Dendritic cell treated with granulocyte-macrophage colony-stimulating factor and Interleukin-4, amounts not matched to agents 40 ng/mL and 50 ng/mL, for 4 days (primary cell): ENCODE measurements at regions not wholly inside any gene's neighbourhood (a gene's known extent, or its start where the extent isn't known, plus 50 kb on each side); places are given as distances from the start of the nearest gene placed in this dataset.
"Not testable (repeated sequence)": the region's sequence is repeated elsewhere in the genome, so short reads cannot be mapped to it uniquely, and the experiment has no call there.

Experiments used
- H3K27ac Mint-ChIP-seq: one replicate; pipeline ENCODE4 v1.8.0; 2022; ENCODE audit warnings: mild to moderate bottlenecking, mixed read lengths
- H3K27me3 Mint-ChIP-seq: one replicate; pipeline ENCODE4 v1.8.0; 2022; ENCODE audit warnings: mild to moderate bottlenecking, mixed read lengths
- H3K36me3 Mint-ChIP-seq: one replicate; pipeline ENCODE4 v1.8.0; 2022; ENCODE audit warnings: low read depth, mixed read lengths
- H3K4me1 Mint-ChIP-seq: one replicate; pipeline ENCODE4 v1.8.0; 2022; ENCODE audit warnings: low read depth, mixed read lengths
- H3K4me3 Mint-ChIP-seq: one replicate; pipeline ENCODE4 v1.8.0; 2022; ENCODE audit warnings: mild to moderate bottlenecking, moderate library complexity, mixed read lengths
- H3K9me3 Mint-ChIP-seq: one replicate; pipeline ENCODE4 v1.8.0; 2022; ENCODE audit warnings: mixed read lengths
- intact Hi-C: fragments of 100-400 bp; cut with micrococcal nuclease; formaldehyde crosslinking; loops from one replicate; pipeline ENCODE4 v1.15.0; 2022

DNA sequence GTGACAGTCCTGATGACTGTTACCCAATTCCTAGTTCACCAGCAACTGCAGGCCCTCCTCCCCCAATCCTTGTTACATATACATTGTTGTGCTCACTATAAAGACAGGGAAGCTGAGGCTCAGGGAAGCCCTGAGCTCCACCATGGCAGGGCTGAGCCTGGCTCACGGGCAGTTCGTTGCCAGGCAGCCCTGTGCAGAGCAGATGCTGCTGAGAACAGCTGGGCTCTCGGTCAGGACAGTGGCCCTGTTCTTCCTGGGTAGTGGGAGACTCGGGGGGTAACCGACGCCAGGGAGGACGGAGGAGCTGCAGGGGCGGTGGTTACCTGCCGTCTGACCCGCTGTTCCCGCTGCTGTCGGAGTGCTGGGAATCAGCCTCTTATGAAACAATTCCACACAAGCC, 80.9 kb upstream of the ZNF469 start:
- H3K27ac Mint-ChIP-seq, result no peak overlapping the region
- H3K4me3 Mint-ChIP-seq, result no peak overlapping the region
- peaks cover 60% of the 10 kb centered on the region for H3K27me3 Mint-ChIP-seq
- H3K36me3 Mint-ChIP-seq, result no peaks in the 10 kb centered on the region
- intact Hi-C loops, result no loop called here
- peaks cover 10% of the 10 kb centered on the region for H3K9me3 Mint-ChIP-seq
- no peaks in the 10 kb centered on the region for H3K4me1 Mint-ChIP-seq

DNA sequence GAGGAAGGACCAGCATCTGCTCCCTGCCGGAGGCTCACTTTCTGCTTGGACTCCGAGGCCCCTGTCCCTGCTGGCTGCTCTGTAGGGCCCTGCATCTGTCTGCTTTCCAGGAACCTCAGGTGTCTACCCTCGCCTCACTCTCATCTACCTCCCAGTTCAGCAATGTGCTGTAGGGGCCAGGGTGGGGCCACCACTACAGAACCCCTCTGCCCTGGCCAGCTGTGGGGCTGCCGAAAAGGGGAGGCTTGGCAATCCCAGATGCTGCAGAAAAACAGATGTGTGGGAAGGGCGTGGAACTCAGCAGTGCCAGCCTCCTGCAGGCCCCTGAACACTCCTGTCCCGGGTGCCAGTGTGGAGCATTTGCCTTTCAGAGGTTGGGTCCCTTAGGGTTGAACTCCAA, 80.1 kb upstream of the ZNF469 start:
- peaks cover 59% of the 10 kb centered on the region for H3K27me3 Mint-ChIP-seq
- intact Hi-C loops, result no loop called here
- H3K9me3 Mint-ChIP-seq, result peaks cover 10% of the 10 kb centered on the region
- H3K4me3 Mint-ChIP-seq, result no peak overlapping the region
- H3K27ac Mint-ChIP-seq, result no peak overlapping the region
- H3K36me3 Mint-ChIP-seq, result no peaks in the 10 kb centered on the region
- H3K4me1 Mint-ChIP-seq, result no peaks in the 10 kb centered on the region

DNA sequence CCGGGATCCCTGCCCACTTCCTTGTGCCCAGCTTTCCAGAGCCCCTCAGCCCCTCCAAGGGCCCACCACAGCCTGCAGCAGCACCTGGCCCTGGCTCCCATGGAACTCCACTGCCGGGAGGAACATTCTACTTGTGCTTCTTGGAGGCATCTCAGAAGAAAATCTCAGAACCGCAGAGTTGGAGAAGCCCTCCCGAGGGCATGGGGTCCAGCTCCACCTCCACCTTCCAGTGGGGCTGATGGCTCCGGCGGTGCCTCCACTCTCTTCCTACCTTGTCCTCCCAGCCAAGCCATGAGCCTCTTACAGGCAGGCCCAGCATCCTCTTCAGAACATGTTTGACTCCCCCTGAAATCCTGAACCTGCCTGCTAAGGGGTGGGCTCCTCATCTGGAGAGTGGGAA, 79.4 kb upstream of the ZNF469 start:
- intact Hi-C loops, result no loop called here
- H3K27me3 Mint-ChIP-seq, result peaks cover 61% of the 10 kb centered on the region
- H3K36me3 Mint-ChIP-seq, result no peaks in the 10 kb centered on the region
- H3K4me3 Mint-ChIP-seq, result no peak overlapping the region
- peaks cover 10% of the 10 kb centered on the region for H3K9me3 Mint-ChIP-seq
- no peaks in the 10 kb centered on the region for H3K4me1 Mint-ChIP-seq
- no peak overlapping the region for H3K27ac Mint-ChIP-seq

DNA sequence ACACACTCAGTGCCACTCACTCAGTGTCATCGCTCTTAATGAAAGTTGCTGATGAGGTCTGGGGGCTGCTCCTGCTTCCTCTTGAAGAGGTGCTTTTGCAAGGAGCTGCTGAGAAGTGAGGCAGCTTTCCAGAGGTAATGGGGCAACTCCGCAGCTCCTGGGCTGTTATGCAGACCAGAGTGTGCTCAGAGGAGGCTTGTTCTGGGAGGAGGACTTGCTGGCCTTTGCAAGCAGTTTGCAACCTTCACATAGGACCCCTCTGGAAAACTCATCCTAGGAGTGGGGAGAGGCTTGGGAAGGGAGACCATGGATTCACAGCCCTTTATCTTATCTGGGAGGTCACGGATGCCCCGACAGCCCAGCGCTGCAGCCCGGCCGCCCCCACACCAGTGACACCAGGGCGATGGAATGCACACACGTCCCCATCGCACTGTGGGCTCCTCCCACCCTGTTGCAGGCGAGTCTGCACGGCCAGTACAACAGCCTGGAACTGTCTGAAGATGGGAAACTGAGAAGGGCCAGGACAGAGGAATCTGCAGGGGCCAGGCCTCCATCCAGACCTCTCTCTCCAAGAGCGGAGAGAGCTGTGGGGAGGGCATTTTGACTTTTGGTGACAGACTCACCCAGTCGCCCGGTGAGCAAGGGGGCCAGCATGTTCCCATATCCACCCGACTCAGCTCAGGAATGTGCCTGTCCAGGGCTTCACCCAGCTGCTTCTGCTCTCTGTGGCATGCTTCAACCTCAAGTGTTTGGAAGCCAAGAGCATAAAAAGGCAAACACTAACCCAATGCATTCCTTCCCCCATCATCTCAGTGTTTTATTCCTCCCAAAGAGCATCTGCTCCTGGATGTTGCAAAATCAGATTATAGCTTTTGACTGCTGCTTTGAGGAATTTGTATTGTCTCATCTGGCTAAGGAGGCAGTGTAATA, 78.6 kb upstream of the ZNF469 start:
- Mint-ChIP-seq H3K36me3 (no peaks in the 10 kb centered on the region), H3K27me3 (peaks cover 61% of the 10 kb centered on the region), H3K4me3 (no peak overlapping the region), H3K4me1 (no peaks in the 10 kb centered on the region), H3K27ac (no peak overlapping the region), H3K9me3 (peaks cover 10% of the 10 kb centered on the region)
- intact Hi-C loops, result no loop called here

DNA sequence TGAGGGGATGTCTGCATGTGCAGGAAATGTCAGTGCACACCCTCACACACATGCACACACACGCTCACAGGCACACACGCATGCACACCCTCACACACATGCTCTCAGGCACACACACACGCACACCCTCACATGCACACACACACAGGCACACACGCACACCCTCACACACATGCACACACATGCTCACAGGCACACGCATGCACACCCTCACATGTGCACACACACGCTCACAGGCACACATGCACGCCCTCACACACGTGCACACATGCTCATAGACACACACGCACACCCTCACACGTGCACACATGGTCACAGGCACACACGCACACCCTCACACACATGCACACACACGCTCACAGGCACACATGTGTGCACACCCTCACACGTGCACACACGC, 77.6 kb upstream of the ZNF469 start:
- no peak overlapping the region for H3K4me3 Mint-ChIP-seq
- no peak overlapping the region for H3K27ac Mint-ChIP-seq
- no peaks in the 10 kb centered on the region for H3K36me3 Mint-ChIP-seq
- H3K4me1 Mint-ChIP-seq, result no peaks in the 10 kb centered on the region
- intact Hi-C loops, result no loop called here
- peaks cover 57% of the 10 kb centered on the region for H3K27me3 Mint-ChIP-seq
- H3K9me3 Mint-ChIP-seq, result peaks cover 10% of the 10 kb centered on the region

DNA sequence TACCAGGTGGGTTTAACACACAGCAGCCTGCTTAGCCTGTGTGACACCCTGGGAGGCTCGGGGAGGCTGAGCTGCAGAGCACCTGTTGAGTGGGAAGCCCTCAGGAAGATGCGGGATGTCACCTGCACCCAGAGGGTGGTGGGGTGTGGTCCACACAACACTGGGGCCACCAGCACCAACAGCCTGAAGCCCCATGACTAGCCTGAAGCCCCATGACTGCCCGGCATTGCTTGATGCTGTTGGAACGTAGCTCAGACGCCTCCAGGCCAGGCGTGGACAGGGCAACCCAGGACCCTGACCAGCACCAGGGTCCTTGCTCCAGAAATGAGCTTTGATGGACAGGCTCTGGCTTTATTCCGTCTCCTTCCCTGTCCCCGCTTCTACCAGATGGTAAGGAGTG, 76.3 kb upstream of the ZNF469 start:
- Mint-ChIP-seq H3K27ac (no peak overlapping the region), H3K4me1 (no peaks in the 10 kb centered on the region), H3K9me3 (peaks cover 10% of the 10 kb centered on the region), H3K27me3 (peaks cover 55% of the 10 kb centered on the region), H3K4me3 (no peak overlapping the region), H3K36me3 (no peaks in the 10 kb centered on the region)
- intact Hi-C loops, result no loop called here

DNA sequence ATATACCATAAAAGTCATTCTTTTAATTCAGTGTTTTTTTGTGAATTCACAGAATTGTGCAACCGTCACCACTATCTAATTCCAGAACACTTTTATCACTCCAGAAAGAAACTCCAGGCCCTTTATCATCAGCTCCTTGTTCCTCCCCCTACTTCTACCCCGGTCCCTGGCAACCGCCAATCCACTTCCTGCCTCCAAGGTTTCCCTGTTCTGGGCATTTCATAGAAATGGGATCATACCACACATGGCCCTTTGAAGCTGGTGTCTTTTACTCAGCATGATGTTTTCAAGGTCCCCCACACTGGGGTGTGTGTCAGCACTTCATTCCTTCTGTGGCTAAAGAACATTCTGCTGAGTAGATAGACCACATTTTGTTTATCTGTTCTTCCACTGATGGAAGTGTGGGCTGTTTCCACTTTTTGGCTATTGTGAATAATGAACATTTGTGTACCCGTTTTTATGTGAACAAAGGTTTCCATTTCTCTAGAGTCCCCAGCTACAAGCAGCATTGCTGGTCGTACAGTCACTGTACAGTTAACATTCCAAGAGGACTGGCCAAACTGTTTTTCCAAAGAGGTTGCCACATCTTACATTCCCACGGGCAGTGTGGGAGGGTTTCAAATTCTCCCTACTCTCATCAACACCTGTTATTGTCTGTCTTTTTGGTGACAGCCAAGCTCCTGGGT, 75.8 kb upstream of the ZNF469 start:
- Mint-ChIP-seq H3K27ac (no peak overlapping the region), H3K4me3 (no peak overlapping the region), H3K36me3 (no peaks in the 10 kb centered on the region), H3K27me3 (peaks cover 55% of the 10 kb centered on the region), H3K9me3 (peaks cover 16% of the 10 kb centered on the region), H3K4me1 (no peaks in the 10 kb centered on the region)
- intact Hi-C loops, result no loop called here

DNA sequence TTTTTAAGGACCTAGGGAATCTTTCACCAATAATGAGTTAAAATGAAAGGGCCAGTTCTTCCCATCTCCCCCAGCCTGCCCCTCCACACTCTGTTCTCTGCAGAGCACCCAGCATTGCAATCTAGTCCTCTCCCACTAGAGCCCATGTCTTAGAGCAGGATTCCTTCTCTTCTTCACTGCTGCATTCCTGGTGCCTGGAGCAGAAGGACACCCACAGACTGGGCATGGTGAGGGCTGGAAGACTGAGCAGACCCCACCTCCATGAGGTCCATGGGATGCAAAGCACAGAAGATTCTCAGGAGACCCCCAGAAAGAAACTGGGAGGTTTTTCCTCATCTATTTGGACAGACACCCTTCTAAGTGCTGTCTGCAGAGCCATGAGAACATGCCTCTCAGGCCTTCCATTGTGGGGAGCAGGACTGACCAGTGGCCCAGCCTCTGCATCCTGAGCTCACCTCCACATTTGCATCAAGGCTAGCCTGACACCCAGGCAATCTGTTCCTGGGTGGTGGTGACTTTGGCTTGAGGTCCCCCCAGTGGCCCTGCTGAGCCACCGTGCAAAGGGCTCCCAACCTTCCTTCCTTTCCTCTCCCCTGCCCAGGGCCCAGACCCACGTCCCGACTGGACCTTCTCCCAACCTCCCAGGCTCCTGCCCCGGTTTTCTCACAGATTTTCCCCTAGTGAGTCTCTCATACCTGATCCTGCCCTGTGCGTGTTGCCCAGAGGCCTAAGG, 74.2 kb upstream of the ZNF469 start:
- Mint-ChIP-seq H3K9me3 (peaks cover 23% of the 10 kb centered on the region), H3K36me3 (no peaks in the 10 kb centered on the region), H3K4me1 (no peaks in the 10 kb centered on the region), H3K27ac (no peak overlapping the region), H3K27me3 (peaks cover 52% of the 10 kb centered on the region), H3K4me3 (no peak overlapping the region)
- intact Hi-C loops, result no loop called here

DNA sequence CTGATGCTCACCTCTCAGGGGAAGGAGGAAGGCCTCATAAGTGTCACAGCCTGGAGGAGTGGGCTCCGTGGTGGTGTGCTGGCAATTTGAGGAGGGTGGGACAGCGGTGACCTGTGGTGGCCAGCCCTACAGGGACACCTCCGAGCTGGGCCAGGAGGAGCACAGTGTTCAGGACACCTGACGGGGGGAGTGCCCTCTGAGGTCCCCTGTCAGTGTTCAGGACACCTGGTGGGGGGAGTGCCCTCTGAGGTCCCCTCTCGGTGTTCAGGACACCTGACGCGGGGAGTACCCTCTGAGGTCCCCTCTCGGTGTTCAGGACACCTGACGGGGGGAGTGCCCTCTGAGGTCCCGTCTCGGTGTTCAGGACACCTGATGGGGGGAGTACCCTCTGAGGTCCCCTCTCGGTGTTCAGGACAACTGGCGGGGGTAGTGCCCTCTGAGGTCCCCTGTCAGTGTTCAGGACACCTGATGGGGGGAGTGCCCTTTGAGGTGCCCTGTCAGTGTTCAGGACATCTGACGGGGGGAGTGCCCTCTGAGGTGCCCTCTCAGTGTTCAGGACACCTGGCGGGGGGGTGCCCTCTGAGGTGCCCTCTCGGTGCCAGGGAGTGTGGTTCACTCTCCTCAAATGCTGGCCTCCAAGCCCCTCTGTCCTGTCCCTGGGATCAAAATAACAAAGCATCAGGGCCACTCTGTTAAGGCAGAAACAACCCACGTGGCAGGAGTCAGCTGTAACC, 73.4 kb upstream of the ZNF469 start:
- Mint-ChIP-seq H3K4me1 (no peaks in the 10 kb centered on the region), H3K27ac (no peak overlapping the region), H3K36me3 (no peaks in the 10 kb centered on the region), H3K4me3 (no peak overlapping the region), H3K27me3 (peaks cover 51% of the 10 kb centered on the region), H3K9me3 (peaks cover 23% of the 10 kb centered on the region)
- intact Hi-C loops, result no loop called here

DNA sequence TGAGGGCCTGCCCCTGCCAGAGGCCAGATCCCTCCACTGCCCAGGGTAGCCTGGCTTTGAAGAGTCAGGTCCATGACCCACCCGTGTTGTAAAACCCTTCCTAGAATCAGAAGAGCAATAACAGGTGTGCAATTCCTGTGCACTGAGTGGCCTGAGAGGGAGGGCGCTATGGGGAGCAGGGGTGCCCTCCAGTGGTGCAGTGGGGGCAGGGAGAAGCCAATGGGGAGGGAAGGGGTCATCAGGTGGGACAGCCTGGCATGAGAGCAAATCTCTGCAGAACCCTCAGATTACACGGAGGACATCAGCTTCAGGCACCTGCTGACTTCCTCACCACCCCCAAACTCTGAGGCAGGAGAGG, 72.9 kb upstream of the ZNF469 start:
- Mint-ChIP-seq H3K27me3 (peaks cover 51% of the 10 kb centered on the region), H3K27ac (no peak overlapping the region), H3K4me3 (no peak overlapping the region), H3K9me3 (peaks cover 23% of the 10 kb centered on the region), H3K4me1 (no peaks in the 10 kb centered on the region), H3K36me3 (no peaks in the 10 kb centered on the region)
- intact Hi-C loops, result no loop called here

DNA sequence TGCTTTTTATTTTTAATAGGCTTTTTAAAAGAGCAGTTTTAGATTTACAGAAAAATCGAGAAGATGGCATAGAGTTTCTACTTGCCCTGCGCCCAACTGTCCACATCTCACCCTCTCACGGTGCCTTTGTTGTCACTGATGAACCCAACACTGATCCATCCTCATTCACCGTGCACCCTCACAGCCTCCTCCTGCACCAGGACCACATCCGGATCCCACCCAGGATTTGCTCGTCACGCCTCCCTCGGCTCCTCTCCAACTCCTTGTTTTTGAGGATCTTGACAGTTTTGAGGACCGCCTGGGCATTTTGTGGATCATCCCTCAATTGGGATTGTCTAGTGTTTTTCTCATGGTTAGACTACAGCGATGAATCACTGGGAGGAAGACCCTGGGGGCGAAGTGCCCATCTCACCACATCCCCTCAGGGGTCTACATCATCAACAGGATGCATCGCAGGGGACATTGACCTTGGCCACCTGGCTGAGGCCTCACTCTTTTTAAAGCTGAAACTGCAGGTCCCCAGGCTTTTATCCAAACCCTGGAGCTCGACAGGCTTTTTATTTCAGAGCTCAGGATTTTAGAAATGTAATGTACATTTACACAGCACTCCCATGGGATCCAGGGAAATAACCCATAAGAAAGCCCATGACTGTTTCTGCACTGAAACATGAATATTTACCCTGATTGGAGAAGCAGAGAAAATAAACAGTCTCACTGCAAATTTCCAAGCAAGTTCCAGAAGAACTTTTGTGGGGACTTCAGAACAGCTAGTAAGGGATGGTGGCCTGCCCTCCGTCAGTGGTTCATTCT, 71.8 kb upstream of the ZNF469 start:
- no peaks in the 10 kb centered on the region for H3K4me1 Mint-ChIP-seq
- H3K9me3 Mint-ChIP-seq, result peaks cover 14% of the 10 kb centered on the region
- peaks cover 45% of the 10 kb centered on the region for H3K27me3 Mint-ChIP-seq
- H3K36me3 Mint-ChIP-seq, result no peaks in the 10 kb centered on the region
- H3K4me3 Mint-ChIP-seq, result no peak overlapping the region
- intact Hi-C loops, result no loop called here
- H3K27ac Mint-ChIP-seq, result no peak overlapping the region

DNA sequence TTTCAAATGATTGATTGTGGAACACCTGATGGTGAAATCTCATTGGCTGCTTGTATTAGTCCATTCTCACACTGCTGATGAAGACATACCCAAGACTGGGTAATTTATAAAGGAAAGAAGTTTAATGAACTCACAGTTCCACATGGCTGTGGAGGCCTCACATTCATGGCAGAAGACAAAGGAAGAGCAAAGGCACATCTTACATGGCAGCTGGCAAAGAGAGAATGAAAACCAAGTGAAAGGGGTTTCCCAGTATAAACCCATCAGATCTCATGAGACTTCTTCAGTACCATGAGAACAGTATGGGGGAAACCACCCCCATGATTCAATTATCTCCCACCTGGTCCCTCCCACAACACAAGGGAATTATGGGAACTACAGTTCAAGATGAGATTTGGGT, 70.9 kb upstream of the ZNF469 start:
- H3K9me3 Mint-ChIP-seq, result peaks cover 14% of the 10 kb centered on the region
- H3K4me1 Mint-ChIP-seq, intact Hi-C loops, H3K27ac Mint-ChIP-seq, H3K4me3 Mint-ChIP-seq, H3K36me3 Mint-ChIP-seq: not testable (repeated sequence)
- H3K27me3 Mint-ChIP-seq, result peaks cover 44% of the 10 kb centered on the region

DNA sequence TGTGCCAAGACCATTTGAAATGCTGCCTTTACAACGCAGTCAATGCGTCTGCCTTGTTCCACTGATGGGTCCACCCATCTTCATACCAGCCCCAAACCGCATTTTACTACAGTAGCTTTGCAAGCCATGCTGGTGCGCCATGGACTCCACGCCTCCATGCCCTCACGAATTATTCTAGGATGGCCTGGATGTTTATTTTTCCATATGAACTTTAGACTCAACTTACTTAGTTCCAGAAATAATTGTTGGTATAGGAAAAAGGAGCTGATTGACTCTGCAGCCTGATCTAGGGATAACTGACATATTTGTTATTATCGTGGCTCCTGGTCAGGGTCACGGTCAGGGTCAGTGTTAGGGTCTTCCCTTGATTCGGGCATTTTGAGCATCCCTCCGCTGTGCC, 70.0 kb upstream of the ZNF469 start:
- Mint-ChIP-seq H3K27ac (no peak overlapping the region), H3K27me3 (peaks cover 38% of the 10 kb centered on the region), H3K4me1 (no peaks in the 10 kb centered on the region), H3K4me3 (no peak overlapping the region), H3K9me3 (peaks cover 14% of the 10 kb centered on the region), H3K36me3 (no peaks in the 10 kb centered on the region)
- intact Hi-C loops, result no loop called here
